H1 (cell line): ENCODE measurements at regions not wholly inside any gene's neighbourhood (a gene's known extent, or its start where the extent isn't known, plus 50 kb on each side); places are given as distances from the start of the nearest gene placed in this dataset.

Experiments used
- JUND ChIP-seq: IDR thresholded peaks from 2 replicates; pipeline ENCODE4 v1.6.1; 2011; ENCODE audit warnings: mild to moderate bottlenecking, improper control_type of control experiment, low read length
- SAP30 ChIP-seq: fragments of 300-600 bp; sonication (generic); IDR thresholded peaks from 2 replicates; pipeline ENCODE4 v1.7.1; 2012; ENCODE audit warnings: low read length, moderate library complexity, mild to moderate bottlenecking, inconsistent platforms; ENCODE audit not compliant: insufficient read depth, insufficient replicate concordance

- TF ChIP-seq JUND: no peak
- no peak for TF ChIP-seq SAP30
Measured at GRCh38 chr13:78238911-78239310, 320.3 kb upstream of the EDNRB start (continued).
